Psoas muscle (tissue), 7 donors: ENCODE measurements at regions not wholly inside any gene's neighbourhood (a gene's known extent, or its start where the extent isn't known, plus 50 kb on each side); places are given as distances from the start of the nearest gene placed in this dataset.
"Not testable (repeated sequence)": the region's sequence is repeated elsewhere in the genome, so short reads cannot be mapped to it uniquely, and the experiment has no call there.

ENCODE experiments used
- ATAC-seq, 4 donors: fragments of 200-7000 bp; cut with Tn5 transposase; one replicate each; pipeline ENCODE4 v1.9.1; 2020; ENCODE audit warnings: moderate library complexity in 3 of 4, mild to moderate bottlenecking in 2 of 4
- DNase-seq, 2 donors: peaks; one replicate each; pipeline ENCODE4 v3.0.0-alpha.2; 2020
- H3K27ac ChIP-seq: fragments of 200-600 bp; one replicate; pipeline ENCODE4 v1.8.0; 2022
- H3K27me3 ChIP-seq, 3 donors: fragments of 200-600 bp in 1 of 3; one replicate each; pipeline versions ENCODE4 v1.6.1 to v1.8.0; 2013 to 2022; ENCODE audit warnings: low read length in 2 of 3, mild to moderate bottlenecking in 2 of 3, moderate library complexity in 1 of 3; ENCODE audit not compliant: insufficient read depth in 3 of 3
- H3K36me3 ChIP-seq, 2 donors: fragments of 200-600 bp in 1 of 2; one replicate each; pipeline versions ENCODE4 v1.6.1 to v1.8.0; 2013 to 2022; ENCODE audit warnings: low read depth in 1 of 2, mild to moderate bottlenecking in 1 of 2, moderate library complexity in 1 of 2; ENCODE audit not compliant: insufficient read depth in 1 of 2
- H3K4me1 ChIP-seq: fragments of 200-600 bp; one replicate; pipeline ENCODE4 v1.8.0; 2022
- H3K4me3 ChIP-seq: fragments of 200-600 bp; one replicate; pipeline ENCODE4 v1.8.0; 2022; ENCODE audit warnings: mild to moderate bottlenecking
- H3K9me3 ChIP-seq: fragments of 200-600 bp; one replicate; pipeline ENCODE4 v1.8.0; 2022
- WGBS, 3 donors: extraction: QIAGEN DNeasy Blood & Tissue Kit; methylation state at CpG; one replicate each; pipeline versions ENCODE4 v1.1.6 to v1.1.7; 2013; 5-methylcytosine and 5-hydroxymethylcytosine counted together
- intact Hi-C, 2 donors: fragments of 100-400 bp; cut with DNase I; formaldehyde crosslinking; loops; one replicate each; pipeline versions ENCODE4 v1.11.0 to v1.14.2; 2022
- TF ChIP-seq, protein P1 (sequence below): fragments of 200-600 bp; IDR thresholded peaks from one replicate; pipeline ENCODE4 v1.8.0; 2022; ENCODE audit warnings: antibody characterized with exemption
- donor health status: healthy with polysubstance abuse.
- donor health status: DM: no; HTN: no; CAD: no; lungs with moderate emphysema.
- donor health status: Bipolar disorder and iron deficiency.
- donor health status: healthy.
- donor health status: DM: yes; HTN: yes; CAD: no.
- donor health status: DM: no; HTN: no; CAD: no.
- donor health status: DM: yes; HTN: yes; CAD: no.

DNA sequence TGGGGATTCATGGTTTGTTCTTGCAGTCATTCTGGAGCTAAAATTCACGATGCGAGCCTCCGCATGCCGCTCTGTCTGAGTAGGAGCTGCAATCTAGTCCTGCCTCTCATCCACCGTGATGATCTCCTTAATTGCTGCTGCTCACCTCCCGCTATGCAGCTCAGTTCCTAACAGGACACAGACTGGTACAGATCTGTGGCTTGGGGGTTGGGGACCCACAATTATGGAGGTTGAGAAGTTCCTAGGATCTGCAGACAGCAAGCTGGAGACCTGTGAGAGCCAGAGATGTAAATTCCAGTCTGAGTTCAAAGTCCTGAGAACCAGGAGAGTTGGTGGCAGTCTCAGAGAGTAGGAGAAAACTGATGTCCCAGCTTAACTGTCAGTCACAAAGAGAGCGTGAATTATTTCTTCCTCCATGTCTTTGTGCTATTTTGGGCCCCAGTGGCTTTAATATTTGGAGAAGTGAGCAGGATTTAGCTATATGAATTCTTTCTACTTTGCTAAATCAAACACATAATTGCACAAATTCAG is 378.7 kb upstream of the MAN1A1 start:
- 74 to 88% (median 88%) methylated on average over 7 of the region's 7 CpGs for WGBS, 3 donors
- intact Hi-C loops: no loop called here
- DNase-seq (no peak), ATAC-seq (no peak)
- Histone ChIP-seq H3K4me1 (no peaks in the 10 kb centered on the region), H3K9me3 (no peaks in the 10 kb centered on the region), H3K27me3 (no peaks in the 10 kb centered on the region), H3K27ac (no peak overlapping the region), H3K4me3 (no peak overlapping the region), H3K36me3 (no peaks in the 10 kb centered on the region)
- TF ChIP-seq, protein P1, sequence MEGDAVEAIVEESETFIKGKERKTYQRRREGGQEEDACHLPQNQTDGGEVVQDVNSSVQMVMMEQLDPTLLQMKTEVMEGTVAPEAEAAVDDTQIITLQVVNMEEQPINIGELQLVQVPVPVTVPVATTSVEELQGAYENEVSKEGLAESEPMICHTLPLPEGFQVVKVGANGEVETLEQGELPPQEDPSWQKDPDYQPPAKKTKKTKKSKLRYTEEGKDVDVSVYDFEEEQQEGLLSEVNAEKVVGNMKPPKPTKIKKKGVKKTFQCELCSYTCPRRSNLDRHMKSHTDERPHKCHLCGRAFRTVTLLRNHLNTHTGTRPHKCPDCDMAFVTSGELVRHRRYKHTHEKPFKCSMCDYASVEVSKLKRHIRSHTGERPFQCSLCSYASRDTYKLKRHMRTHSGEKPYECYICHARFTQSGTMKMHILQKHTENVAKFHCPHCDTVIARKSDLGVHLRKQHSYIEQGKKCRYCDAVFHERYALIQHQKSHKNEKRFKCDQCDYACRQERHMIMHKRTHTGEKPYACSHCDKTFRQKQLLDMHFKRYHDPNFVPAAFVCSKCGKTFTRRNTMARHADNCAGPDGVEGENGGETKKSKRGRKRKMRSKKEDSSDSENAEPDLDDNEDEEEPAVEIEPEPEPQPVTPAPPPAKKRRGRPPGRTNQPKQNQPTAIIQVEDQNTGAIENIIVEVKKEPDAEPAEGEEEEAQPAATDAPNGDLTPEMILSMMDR: no peak

- ATAC-seq (no peak), DNase-seq (no peak)
- Histone ChIP-seq H3K27ac (no peak overlapping the region), H3K36me3 (no peaks in the 10 kb centered on the region), H3K4me1 (no peaks in the 10 kb centered on the region), H3K4me3 (no peak overlapping the region), H3K27me3 (no peaks in the 10 kb centered on the region), H3K9me3 (no peaks in the 10 kb centered on the region)
- WGBS, 3 donors: 68 to 80% (median 73%) methylated on average over 3 of the region's 3 CpGs
- TF ChIP-seq, protein P1: no peak
- intact Hi-C loops: no loop called here
Observed at GRCh38 chr6:119727504-119728219, 378.1 kb upstream of the MAN1A1 start.

GRCh38 chr6:119726912-119727311 is 377.4 kb upstream of the MAN1A1 start:
- intact Hi-C loops, ATAC-seq, H3K9me3 ChIP-seq, H3K27me3 ChIP-seq, H3K4me3 ChIP-seq, H3K4me1 ChIP-seq, DNase-seq, H3K27ac ChIP-seq, H3K36me3 ChIP-seq: not testable (repeated sequence)

DNA sequence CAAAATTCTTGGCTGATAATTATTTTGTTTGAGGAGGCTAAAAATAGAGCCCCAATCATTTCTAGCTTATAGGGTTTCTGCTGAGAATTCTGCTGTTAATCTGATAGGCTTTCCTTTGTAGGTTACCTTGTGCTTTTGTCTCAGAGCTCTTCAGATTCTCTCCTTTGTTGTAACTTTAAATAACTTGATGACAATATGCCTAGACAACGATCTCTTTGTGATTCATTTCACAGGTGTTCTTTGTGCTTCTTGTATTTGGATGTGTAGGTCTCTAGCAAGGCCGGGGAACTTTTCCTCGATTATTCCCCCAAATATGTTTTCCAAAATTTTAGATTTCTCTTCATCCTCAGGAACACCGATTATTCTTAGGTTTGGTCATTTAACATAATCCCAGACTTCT is 376.5 kb upstream of the MAN1A1 start:
- Histone ChIP-seq H3K36me3 (no peaks in the 10 kb centered on the region), H3K4me3 (no peak overlapping the region), H3K4me1 (no peaks in the 10 kb centered on the region), H3K9me3 (no peaks in the 10 kb centered on the region), H3K27ac (no peak overlapping the region), H3K27me3 (no peaks in the 10 kb centered on the region)
- ATAC-seq: no peak
- 72 to 86% (median 81%) methylated on average over 4 of the region's 4 CpGs for WGBS, 3 donors
- DNase-seq: no peak
- TF ChIP-seq, protein P1: no peak
- intact Hi-C loops: no loop called here

DNA sequence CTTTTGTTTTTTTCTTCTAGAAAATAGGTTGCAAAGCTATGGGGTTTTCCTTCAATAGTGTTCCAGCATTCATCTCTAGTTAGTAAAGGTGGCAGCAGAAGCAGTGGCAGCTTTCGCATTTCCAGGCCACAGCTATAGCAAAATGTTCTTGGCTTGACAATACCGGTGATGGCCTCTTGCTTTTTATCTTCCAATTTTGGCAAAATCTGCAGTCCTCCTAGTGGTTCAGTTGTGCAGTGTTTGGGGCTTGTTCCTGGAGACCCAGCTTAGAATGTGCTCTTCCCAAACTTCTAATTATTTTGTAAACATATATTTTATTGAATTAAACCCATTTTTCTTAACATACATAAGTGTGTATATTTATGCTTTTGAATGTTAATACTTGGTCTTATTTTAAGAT is 370.6 kb upstream of the MAN1A1 start:
- TF ChIP-seq, protein P1: no peak
- no peaks in the 10 kb centered on the region for H3K27me3 ChIP-seq
- ATAC-seq (no peak), DNase-seq (no peak)
- no peaks in the 10 kb centered on the region for H3K9me3 ChIP-seq
- intact Hi-C loops: no loop called here
- 58 to 79% (median 69%) methylated on average over 2 of the region's 2 CpGs for WGBS, 3 donors
- H3K4me3 ChIP-seq: no peak overlapping the region
- no peaks in the 10 kb centered on the region for H3K4me1 ChIP-seq
- no peak overlapping the region for H3K27ac ChIP-seq
- H3K36me3 ChIP-seq: no peaks in the 10 kb centered on the region
